Erythroblast (primary cell): ENCODE measurements at regions not wholly inside any gene's neighbourhood (a gene's known extent, or its start where the extent isn't known, plus 50 kb on each side); places are given as distances from the start of the nearest gene placed in this dataset.

ENCODE experiments used
- GATA1 ChIP-seq: IDR thresholded peaks from 2 replicates; pipeline ENCODE4 v1.6.1; 2011; ENCODE audit warnings: low read depth, mild to moderate bottlenecking, control low read depth, low read length, moderate library complexity
- POLR2A ChIP-seq: IDR thresholded peaks from 2 replicates; pipeline ENCODE4 v1.6.1; 2011; ENCODE audit warnings: mild to moderate bottlenecking, low read length

DNA sequence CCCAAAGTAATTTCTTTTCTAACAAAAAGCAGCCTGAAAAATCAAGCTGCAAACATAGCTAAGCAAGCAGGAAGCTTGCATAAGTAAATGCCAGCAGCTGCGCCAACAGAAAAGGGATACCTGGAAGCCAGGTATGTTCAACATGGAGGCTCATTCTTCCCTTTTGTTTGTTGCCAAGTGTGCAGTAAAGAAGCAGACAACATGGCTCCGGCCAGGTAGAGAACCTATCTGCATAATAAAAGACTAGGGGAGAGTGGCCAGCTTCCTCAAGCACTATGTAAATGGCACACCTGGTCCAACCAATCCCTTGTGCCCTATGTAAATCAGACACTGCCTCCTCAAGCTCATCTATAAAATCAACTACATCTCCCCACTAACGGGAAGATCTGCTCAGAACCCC lies 1407.0 kb downstream of the CDH11 start:
- TF ChIP-seq POLR2A = no peak
- TF ChIP-seq GATA1 = no peak
